Renal cortex interstitium (tissue), 11 donors: ENCODE measurements at regions not wholly inside any gene's neighbourhood (a gene's known extent, or its start where the extent isn't known, plus 50 kb on each side); places are given as distances from the start of the nearest gene placed in this dataset.
"Not testable (repeated sequence)": the region's sequence is repeated elsewhere in the genome, so short reads cannot be mapped to it uniquely, and the experiment has no call there.

Source experiments
- DNase-seq, 11 donors: peaks; one replicate each; pipeline ENCODE4 v3.0.0-alpha.2; 2013; ENCODE audit warnings: low read depth in 9 of 11, low spot score in 4 of 11; ENCODE audit errors: extremely low read depth in 1 of 11

DNA sequence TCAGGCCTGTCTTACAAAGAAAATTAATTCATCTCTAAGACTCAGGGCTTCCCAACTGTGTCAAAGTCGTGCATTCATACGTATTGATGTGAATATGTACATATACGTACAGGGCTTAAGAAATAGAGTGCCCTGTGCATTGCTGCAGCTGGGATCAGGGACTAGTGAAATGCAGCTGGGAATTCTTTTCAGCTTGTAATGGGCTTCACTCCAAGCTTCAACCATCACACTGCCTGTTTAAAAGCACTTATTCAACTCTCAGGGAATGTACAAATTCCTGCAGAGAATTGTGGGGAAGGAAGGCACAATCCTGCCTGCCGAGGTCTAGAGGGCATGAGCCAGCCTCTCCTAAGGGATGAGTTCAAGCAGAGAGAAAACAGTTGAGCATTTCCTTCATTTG, 59.6 kb upstream of the MAN2A1 start:
- DNase-seq, result no peak

DNA sequence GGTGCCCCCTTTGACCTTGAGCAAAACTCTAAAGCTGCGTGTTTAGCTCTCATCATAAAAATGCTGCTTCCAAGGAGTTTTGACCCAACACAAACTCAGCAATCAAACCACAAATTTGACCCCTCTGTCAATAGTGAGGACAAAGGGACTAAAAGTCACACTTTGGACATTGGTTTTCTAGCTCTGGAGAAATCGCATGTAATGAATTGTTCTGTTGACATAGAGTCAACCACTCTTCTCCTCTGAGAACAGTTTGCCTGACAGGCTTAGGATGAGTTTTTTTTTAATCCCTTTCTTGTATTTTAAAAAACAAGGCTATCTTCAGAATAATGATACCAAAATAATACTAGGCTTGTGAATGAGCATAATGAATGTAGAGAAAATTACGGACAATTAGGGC, 61.1 kb upstream of the MAN2A1 start:
- no peak for DNase-seq

DNA sequence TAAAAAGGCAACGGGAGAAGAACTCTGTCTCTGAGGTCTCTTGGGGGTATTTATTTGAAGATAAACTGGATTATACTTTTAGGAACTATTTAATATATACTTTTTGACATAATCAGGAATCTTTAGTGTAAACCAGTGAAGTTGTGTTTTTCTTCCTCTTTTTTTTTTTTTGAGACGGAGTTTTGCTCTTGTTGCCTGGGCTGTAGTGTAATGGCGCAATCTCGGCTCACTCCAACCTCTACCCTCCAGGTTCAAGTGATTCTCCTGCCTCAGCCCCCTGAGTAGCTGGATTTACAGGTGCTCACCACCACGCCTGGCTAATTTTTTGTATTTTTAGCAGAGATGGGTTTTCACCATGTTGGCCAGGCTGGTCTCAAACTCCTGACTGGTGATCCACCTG, 68.5 kb upstream of the MAN2A1 start:
- not testable (repeated sequence) for DNase-seq

DNA sequence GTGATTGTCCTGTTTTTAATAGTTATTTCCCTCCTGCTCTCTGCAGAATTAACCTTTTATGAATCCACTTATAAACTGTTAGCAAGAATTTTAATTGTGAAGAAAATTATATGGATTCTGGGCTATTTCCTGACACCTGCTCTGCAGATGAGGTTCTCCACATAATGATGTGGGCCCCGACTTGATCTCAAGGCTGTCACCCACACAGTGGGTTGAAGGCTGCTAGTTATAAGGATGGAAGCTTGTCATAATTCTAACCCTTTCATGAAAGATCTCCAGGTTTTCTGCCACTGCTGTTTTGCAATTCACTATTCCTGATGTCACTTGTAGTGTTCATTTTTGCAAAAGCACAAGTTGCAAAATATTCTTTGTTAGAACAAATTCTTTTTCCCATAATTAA, 69.1 kb upstream of the MAN2A1 start:
- no peak for DNase-seq

- DNase-seq, result no peak
Measured at GRCh38 chr5:109619606-109620005, 70.1 kb upstream of the MAN2A1 start.

- DNase-seq, result no peak
Measured at GRCh38 chr5:109619021-109619460, 70.7 kb upstream of the MAN2A1 start.

DNA sequence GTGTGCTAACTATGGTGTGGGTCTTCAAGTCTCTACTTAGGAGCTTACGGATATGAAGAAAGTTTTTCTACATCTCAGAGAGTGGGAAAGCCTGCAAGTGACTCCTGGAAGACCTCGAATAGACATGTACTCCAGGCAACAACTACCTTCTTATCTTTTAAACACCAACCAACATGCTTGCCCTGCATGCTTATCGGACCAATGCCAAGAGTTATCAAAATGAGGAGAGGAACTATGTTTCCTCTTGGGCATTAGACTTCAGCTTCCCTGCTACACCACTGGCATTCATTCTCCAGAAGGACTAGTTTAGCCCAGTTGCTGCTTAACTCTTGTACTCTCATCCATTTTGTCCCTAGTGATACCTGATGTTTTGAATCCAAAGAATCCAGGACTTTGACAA, 74.7 kb upstream of the MAN2A1 start:
- DNase-seq, result no peak

GRCh38 chr5:109614301-109614700, 75.4 kb upstream of the MAN2A1 start:
- DNase-seq, result no peak

DNA sequence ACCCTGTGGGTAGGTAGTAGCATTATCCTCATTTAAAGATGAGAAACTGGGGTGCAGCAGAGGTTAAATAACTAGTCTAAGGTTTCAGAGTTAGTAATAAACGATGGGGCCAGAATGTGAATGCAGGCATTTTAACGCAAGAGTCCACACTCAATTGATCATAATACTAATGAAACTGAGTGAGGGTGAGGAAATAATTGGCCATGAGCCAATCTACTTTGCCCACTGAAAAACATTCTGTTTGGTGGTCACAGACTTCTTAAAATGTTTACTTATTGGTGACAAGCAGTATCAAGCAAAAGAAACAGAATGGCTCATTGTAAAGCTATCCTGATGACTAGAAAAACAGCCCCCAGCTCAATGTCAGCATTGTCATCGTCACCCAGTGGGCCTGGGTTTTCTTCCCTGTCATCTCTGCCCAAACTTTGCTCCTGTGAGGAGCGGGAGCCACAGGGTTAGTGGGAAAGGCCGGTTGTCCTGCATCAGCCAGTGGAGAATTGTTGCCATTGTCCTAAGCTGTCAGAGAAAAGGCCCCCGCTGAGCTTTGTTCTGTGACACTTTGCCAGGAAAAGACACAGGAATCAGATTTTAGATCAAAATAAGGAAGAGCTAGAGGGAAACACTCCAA, 77.3 kb upstream of the MAN2A1 start:
- DNase-seq, result no peak

DNA sequence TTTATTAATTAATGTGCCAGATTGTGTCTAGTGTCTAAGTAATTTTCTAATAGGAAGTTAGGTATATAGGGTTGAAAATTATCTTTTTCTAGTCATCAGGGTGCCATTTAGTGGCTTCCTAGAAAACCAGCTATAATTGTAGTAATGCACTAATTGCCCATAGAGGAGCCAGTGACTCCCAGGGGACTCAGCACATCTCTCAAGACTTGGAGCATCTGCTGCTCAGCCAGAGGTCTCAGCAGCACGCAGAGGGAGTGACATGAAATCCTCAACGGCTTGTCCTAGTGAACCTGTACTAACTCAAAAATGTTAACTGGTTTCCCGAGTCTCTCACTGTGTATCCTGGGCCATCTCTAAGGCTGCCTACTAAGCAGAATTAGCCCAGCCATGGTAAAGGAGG, 78.2 kb upstream of the MAN2A1 start:
- no peak for DNase-seq

GRCh38 chr5:109611061-109611460, 78.7 kb upstream of the MAN2A1 start:
- DNase-seq, result no peak

DNA sequence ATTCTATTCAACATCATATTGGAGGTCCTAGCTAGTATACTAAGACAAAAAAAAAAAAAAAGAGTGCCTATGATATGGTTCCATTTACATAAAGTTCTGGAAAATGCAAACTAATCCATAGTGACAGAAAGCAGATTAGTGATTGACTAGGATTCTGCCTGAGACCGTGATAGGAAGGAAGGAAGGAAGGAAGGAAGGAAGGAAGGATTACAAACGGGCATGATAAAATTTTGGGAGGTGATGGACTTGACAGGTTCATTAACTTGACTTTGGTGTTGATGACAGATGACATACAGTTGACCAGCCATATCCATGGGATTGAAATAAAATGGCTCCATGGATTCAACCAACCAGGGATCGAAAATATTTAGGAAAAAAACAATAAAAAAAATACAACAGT, 79.1 kb upstream of the MAN2A1 start:
- DNase-seq, result no peak

DNA sequence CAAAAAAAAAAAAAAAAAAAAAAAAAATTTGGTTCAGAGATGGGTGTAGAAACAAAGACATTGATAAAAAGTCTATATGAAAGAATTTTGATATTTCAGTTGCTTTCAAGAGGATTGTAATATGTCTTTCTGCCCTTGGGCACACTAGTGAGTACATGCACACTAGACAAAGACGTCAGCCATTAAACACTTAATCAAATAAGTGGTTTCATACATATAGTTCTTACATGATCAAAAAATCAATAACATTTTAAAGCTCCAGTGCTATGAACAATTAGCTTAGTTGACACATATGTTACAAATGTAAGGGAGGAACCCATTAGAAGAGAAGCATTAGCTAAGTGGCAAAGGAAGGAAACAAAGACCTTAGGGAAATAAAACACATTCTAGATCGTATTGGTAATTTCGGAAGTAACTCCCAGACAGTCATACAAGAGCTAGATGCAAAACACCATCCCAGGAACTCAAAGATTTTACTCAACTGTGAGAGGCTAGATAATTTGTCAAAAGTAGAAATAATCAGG, 84.5 kb upstream of the MAN2A1 start:
- DNase-seq, result no peak

GRCh38 chr5:109604758-109605157, 85.0 kb upstream of the MAN2A1 start:
- DNase-seq, result no peak

DNA sequence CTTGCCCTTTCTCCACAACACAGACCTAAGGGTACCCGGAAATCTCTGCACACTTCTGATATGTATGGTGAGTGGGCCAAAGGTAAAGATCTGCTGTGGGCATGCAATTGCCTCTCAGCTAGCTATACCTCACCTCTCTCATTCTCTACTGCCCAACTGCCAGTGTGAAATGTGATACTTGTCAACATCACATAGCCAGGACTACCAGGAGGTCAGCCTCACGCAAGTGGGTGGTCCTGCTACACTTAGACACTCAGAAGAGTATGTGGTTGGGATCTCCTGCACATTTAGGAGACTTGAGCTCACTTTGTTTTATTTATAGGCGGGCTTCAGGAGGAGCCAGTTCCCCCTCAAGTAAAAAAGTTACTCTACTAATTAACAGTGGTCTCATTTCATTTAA, 88.0 kb upstream of the MAN2A1 start:
- no peak for DNase-seq

DNA sequence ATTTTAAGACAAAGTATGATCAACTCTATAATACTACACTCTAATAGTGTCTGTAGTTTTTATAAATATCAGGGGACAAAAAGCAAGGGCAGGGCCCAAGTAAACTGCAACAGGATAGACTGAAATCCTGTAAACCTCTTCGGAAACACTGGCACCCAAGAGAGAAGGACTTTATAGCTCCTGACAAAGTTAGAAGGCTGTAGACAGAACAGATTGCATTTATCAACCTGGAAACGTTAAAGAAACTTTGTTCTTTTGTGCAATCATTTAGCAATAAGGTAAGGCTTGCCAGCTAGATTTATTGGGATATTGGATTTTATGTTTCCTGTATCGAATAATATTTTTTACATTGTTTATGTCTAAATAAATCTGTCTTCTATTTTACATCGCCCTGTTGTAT, 91.8 kb upstream of the MAN2A1 start:
- DNase-seq, result no peak

DNA sequence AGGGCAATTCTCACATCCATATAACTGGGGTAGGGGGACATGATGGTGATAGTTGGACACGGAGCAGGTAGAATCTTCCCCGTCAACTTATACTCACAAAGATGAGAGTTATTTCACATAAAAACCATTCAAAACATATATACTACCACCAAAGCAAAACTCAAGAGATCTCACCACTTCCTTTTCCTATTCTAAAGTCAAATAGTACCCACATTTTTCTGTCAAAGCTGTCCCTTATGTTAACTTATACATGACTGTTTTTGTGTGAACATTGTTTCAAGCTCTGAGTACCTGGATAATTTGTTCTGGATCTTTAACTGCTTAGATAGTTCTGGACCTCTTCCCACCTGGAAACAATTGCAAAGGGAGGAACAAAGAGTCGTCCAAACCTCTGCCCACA, 95.5 kb upstream of the MAN2A1 start:
- no peak for DNase-seq

GRCh38 chr5:109590799-109591198, 98.9 kb upstream of the MAN2A1 start:
- no peak for DNase-seq

DNA sequence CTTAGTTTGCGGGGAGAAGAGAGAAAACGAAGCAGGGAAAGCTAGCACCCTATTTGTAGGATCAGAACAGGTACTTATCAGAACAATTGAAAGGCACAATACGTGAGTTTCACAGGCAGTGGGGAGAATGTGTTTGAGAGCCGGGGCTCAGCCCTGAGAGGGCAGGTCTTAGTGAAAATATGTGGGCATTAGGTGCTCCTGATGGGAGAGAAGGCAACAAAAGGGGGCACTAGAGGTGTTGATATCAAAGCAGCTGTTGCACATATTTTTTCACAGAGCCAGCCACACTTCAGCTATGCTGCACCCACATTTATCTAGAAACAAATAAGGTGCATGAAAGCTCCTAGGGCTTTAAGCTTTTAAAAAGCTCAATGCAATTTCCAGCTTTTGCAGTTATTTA, 99.7 kb upstream of the MAN2A1 start:
- no peak for DNase-seq

- no peak for DNase-seq
Measured at GRCh38 chr5:109589239-109589638, 100.5 kb upstream of the MAN2A1 start.

- no peak for DNase-seq
Measured at GRCh38 chr5:109588281-109589035, 101.3 kb upstream of the MAN2A1 start.
